T-helper 1 cell (primary cell): ENCODE measurements at regions not wholly inside any gene's neighbourhood (a gene's known extent, or its start where the extent isn't known, plus 50 kb on each side); places are given as distances from the start of the nearest gene placed in this dataset.

Experiments
- DNase-seq, 5 donors: peaks; one replicate each; pipeline ENCODE4 v3.0.0-alpha.2; 2012 to 2020

DNA sequence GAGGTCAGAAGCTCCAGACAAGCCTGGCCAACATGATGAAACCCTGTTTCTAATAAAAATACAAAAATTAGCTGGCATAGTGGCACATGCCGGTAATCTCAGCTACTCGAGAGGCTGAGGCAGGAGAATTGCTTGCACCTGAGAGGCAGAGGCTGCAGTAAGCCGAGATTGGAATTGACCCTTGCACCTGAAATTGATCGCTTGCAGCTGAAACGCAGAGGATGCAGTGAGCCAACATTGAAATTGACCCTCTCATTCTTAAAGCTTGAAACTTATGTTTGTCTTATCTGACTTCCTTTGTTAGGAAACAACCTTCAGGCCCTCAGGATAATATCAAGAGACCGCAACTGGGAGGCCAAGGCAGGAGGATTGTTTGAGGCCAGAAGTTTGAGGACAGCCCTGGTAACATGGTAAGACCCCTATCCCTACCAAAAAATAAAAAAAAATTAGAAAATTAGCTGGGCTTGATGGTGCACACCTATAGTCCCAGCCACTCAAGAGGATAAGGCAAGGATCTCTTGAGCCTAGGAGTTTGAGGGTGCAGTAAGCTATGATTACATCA, 376.6 kb upstream of the XYLT1 start:
- DNase-seq: no peak

- no peak for DNase-seq
Observed at GRCh38 chr16:17846030-17846429, 375.3 kb upstream of the XYLT1 start.

DNA sequence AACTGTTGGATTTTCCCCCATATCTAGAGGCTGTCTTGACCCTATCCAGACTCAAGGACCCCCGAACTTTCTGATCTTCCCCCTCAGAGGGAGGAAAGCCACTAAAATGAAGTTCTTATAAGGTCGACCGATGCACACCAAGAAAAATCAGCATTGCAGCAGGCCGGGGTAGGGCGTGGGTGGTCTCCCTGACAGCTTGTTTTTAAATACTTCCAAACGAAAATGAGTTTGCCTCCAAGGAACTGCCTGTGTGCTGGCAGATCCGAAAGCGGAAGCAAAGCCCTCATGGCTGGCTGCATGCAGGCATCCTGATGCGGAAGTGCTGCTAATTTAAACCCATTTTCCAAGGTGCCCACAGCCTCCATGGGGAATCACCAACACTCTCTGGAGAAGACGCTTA, 374.3 kb upstream of the XYLT1 start:
- DNase-seq: no peak

DNA sequence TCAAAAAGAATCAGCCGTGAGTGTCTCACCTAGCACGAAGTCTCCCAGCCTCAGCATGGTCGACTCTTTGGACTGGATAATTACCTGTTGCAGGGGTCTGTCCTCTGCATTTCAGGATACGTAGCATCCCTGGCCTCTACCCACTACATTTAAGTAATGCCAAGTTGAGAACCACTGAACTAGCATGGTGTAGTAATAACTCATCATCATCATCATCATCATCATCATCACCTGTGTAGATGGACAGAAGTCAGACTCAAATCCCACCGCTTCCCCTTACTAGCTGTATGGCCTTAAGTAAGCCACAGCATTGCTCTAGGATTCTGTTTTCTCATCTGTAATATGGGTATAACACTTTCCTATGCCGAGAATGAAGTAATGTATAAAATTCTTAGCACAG, 373.1 kb upstream of the XYLT1 start:
- no peak for DNase-seq

DNA sequence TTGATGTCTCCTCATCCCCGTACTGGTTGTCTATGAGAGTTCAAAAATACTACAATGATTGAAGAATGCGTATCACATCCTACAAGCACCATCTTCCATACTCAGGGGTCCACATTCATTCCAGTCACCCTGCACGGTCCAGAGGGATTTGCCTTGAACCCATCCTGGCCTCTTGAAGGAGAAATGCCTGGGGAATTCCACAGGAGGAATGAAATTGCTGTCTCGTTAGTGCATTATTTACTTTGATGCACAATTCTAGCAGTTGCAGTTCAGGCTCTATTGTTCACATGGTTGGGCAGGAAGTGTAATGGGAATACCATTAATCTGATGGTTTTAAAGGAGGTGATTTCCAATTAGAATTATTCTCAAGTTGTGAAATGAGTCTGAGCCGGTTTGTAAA, 369.1 kb upstream of the XYLT1 start:
- DNase-seq: no peak

DNA sequence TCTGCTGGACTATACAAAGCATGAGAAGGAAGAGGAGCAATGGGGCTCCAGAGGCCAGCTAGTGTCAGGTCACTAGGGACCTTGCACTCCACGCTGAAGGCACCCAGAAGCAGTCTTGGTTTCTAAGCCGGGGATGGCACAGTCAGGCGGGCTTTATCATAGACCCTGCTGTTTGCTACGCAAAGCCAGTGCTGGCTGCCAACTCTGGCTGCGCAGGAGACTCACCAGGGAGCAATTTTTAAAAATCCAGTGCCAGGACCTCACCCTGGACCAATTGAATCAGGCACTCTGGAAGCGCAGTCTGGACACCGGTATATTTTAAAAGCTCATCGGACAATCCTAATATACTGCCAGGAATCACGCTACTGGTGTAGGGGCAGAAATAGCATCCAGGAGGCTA, 368.5 kb upstream of the XYLT1 start:
- DNase-seq: no peak

- DNase-seq: no peak
Observed at GRCh38 chr16:17836868-17837602, 366.3 kb upstream of the XYLT1 start.

DNA sequence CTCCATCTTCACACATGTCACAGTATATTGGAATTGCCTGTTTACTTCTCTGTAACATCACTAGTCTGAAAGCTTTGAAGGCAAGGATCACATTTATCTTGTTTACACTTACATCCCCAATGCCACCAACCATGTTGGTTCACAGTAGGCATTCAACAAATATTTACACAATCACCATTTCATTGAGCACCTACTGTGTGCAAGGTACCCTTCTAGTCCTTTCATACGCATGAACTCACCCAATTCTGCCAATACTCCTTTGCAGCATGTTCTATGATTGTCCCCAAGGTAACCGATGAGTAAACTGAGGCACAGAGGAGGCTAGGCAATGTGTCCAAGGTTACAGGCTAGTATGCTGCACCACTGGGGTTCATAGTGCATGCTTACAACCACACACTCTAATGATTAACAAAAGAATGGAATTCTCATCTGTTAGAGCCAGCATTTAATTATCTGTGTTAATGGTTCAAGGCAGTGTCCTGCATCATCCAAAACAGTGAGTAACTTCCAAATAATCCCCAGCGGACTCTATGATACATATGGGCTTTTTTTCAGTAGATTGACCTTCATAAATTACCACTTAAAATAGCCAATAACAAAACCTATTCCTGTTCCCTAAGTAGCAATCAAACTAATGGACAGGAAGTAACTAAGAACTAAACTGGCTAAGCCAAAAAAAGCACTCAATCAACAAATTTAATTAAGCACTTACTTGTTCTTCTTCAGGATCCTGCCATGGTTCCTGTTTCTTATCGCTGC, 364.5 kb upstream of the XYLT1 start:
- DNase-seq: no peak

- DNase-seq: no peak
Observed at GRCh38 chr16:17832738-17833137, 362.0 kb upstream of the XYLT1 start.

DNA sequence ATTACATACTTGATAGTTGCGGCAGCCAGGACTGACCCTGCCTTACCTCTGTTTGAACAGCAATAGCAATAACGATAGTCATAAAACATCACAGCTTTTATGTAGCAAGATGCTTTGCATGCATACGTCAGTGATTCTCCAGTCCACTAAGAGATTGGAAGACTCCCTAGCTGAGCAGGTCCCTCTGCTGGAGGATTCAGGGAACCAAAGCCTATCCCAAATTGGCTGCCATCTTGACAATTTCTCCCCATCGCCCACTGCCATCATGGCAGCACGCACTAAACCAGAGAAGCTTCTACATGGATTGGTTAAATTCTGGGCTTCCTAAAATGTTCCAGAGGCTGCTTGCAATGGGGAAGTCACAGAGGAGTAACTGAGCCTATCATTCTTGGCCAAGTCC, 360.6 kb upstream of the XYLT1 start:
- no peak for DNase-seq

- DNase-seq: no peak
Observed at GRCh38 chr16:17830651-17831050, 359.9 kb upstream of the XYLT1 start.

- DNase-seq: no peak
Observed at GRCh38 chr16:17829811-17830210, 359.1 kb upstream of the XYLT1 start.

GRCh38 chr16:17828012-17828411, 357.3 kb upstream of the XYLT1 start:
- no peak for DNase-seq

DNA sequence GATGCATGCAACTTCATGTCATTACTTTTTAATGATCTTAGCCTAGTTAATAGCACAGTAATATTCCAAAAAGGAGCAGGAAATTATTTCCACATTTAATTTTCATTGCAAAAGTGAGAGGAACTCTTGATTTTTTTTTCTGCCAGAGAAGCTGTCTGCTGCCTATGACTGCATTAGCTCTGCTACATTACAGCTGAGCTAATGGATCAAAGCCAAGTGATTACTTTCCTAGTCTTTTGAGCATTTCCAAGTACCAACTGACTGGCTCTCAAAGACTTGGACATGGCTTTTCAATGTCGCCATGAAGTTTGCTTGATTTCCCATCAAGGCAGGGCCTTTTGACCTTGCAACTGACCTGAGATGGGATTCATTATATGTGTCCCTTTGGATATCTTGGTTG, 356.6 kb upstream of the XYLT1 start:
- no peak for DNase-seq

- DNase-seq: no peak
Observed at GRCh38 chr16:17817943-17818342, 347.2 kb upstream of the XYLT1 start.

DNA sequence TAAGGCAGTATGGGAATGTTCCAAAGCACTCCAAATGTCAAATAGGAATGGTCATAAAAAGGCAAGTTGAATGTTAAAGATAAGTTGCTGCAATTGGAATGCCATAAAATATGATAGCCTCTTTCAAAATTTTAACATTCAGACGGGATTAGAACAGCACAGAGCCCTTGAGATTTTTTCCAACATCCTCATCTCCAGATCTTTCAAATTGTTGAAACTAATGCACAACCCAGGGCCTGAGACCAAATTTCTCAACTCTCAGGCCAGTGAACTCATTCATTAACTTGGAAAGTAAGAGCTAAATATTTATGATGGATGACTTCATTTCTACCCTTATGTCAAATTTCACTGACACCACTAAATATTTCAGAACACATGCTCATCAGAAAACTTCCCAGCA, 346.5 kb upstream of the XYLT1 start:
- no peak for DNase-seq

DNA sequence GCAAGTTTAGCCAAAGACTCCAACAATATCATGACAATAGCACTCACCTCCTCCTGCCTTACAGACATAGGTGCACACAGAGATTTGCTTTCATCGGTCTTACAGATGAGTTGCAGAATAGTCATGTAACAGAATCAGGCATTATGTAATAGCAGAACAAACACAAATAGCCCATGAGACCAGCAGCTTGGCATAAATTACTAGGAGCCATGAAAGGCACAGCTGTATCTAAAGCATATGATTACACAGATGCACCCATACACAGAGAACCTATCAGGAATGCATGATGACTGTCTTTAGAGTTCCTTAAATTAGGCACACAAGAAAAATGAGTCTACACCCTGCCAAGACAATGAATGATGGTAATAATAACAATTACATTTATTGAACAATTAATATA, 342.0 kb upstream of the XYLT1 start:
- DNase-seq: no peak

- DNase-seq: no peak
Observed at GRCh38 chr16:17804857-17805256, 334.1 kb upstream of the XYLT1 start.

DNA sequence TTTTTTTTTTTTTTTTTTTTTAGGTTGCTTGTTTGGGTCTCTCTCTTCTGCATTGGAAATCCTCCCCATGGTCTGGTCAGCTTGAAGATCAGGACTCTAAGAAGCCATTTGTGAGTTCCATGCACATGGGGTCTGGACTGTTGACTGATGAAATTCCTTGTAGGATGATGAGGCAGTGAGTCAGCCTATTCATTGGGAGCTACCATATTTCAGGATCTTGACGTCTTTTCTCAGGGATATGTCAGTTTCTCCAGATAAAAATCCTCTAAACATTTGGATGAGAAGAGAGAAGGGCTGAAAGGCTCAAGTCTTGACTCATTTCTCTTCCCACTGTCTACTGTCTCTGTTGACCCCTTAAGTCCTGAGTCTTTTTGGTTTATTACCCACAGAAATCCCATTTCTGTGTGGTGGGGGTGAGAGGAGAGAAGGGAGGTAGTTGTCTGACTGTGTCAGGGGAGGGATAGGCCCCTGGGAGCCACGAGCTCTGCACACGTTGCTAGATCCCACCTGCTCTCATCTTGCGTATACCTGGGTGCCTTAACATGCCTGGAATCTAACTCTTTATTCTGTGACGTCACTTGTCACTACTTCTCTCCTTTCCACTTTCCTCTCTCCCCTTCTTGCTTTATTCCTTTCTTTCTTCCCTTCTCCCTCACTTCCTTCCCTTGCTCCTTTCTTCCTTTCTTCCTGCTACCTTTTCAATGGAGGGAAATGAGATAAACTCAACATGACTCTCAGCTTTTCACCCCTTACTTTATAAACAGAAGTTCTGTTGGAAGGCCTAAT, 333.1 kb upstream of the XYLT1 start:
- DNase-seq: no peak

- DNase-seq: no peak
Observed at GRCh38 chr16:17802571-17802970, 331.8 kb upstream of the XYLT1 start.

DNA sequence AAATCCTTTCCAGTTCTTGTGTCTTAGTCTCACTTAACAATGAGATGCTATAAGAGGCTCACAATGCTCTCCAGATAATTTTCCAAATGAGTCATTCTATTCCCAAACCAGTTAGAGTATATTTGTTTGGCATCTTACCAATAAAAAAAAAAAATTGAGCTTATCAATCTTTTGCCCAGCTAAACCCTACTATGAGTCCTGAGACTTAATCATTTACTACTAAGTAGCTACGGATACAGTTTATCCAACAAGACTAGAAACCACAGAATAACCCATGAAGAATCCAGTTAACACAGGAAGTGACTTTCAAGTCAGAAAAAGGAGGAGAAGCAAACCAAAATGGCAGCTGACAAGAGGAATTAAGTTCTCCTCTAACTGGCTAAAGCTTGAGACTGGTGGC, 330.3 kb upstream of the XYLT1 start:
- no peak for DNase-seq

DNA sequence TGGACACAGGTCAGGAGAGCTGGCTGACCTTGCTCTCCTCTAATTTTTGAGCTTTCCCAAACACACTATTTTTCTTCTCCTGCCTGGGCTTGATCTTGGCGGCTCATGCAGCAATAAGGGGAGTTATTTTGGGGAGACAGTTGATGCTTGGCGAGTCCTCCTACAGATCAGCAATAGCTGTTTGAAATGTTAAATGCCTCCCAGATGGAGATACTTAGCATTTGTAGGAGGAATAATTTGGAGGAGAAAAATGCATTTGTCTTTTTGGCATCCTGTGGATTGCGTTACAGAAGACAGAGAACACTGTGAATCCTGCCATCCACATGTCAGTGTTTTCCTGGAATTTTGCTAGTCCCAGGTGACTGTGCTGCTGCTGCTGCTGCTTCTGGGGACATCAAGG, 328.0 kb upstream of the XYLT1 start:
- DNase-seq: no peak

- DNase-seq: no peak
Observed at GRCh38 chr16:17793354-17793753, 322.6 kb upstream of the XYLT1 start.
